ENCODE measurements at regions not wholly inside any gene's neighbourhood (a gene's known extent, or its start where the extent isn't known, plus 50 kb on each side); places are given as distances from the start of the nearest gene placed in this dataset.

- TF ChIP-seq CTCF (IDR thresholded peaks at IDR 0.05; ENCODE audit: poor library complexity) (no peak), EZH2 (IDR thresholded peaks at IDR 0.05; ENCODE audit: borderline replicate concordance) (no peak)
Observed at GRCh38 chr3:35929158-35929557, 289.8 kb downstream of the ARPP21 start.

Data from hepatocyte (in vitro differentiated cells).